HG03442 (cell line): ENCODE measurements at regions not wholly inside any gene's neighbourhood (a gene's known extent, or its start where the extent isn't known, plus 50 kb on each side); places are given as distances from the start of the nearest gene placed in this dataset.
"Not testable (repeated sequence)": the region's sequence is repeated elsewhere in the genome, so short reads cannot be mapped to it uniquely, and the experiment has no call there.

Experiments
- ATAC-seq: cut with Tn5 transposase; IDR thresholded peaks from one replicate; pipeline ENCODE4 v1.9.1; 2021; ENCODE audit warnings: mild to moderate bottlenecking, moderate library complexity; ENCODE audit not compliant: unreplicated experiment

- ATAC-seq, result no peak
These were observed 675.6 kb downstream of the BRINP1 start for GRCh38 chr9:118693645-118694044.

GRCh38 chr9:118695249-118695648 is 674.0 kb downstream of the BRINP1 start:
- ATAC-seq, result not testable (repeated sequence)

- no peak for ATAC-seq
These were observed 667.2 kb downstream of the BRINP1 start for GRCh38 chr9:118701985-118702384.

GRCh38 chr9:118711843-118712242 is 657.4 kb downstream of the BRINP1 start:
- no peak for ATAC-seq

- no peak for ATAC-seq
These were observed 648.0 kb downstream of the BRINP1 start for GRCh38 chr9:118721276-118721675.

- ATAC-seq, result no peak
These were observed 647.3 kb downstream of the BRINP1 start for GRCh38 chr9:118721923-118722322.

GRCh38 chr9:118729981-118730380 is 639.3 kb downstream of the BRINP1 start:
- ATAC-seq, result no peak

- ATAC-seq, result no peak
These were observed 636.2 kb downstream of the BRINP1 start for GRCh38 chr9:118732998-118733397.

- ATAC-seq, result no peak
These were observed 634.5 kb downstream of the BRINP1 start for GRCh38 chr9:118734696-118735095.

- no peak for ATAC-seq
These were observed 632.8 kb downstream of the BRINP1 start for GRCh38 chr9:118736406-118736805.

GRCh38 chr9:118751077-118751847 is 618.0 kb downstream of the BRINP1 start:
- no peak for ATAC-seq

GRCh38 chr9:118751848-118752223 is 617.4 kb downstream of the BRINP1 start:
- ATAC-seq, result no peak

GRCh38 chr9:118761016-118761790 is 608.0 kb downstream of the BRINP1 start:
- no peak for ATAC-seq

- no peak for ATAC-seq
These were observed 601.7 kb downstream of the BRINP1 start for GRCh38 chr9:118767571-118767970.

- no peak for ATAC-seq
These were observed 586.3 kb downstream of the BRINP1 start for GRCh38 chr9:118782790-118783463.

- ATAC-seq, result no peak
These were observed 585.2 kb downstream of the BRINP1 start for GRCh38 chr9:118784033-118784432.

GRCh38 chr9:118785456-118785855 is 583.8 kb downstream of the BRINP1 start:
- ATAC-seq, result no peak

- no peak for ATAC-seq
These were observed 582.4 kb downstream of the BRINP1 start for GRCh38 chr9:118786877-118787276.

- no peak for ATAC-seq
These were observed 560.0 kb downstream of the BRINP1 start for GRCh38 chr9:118809160-118809625.

- ATAC-seq, result no peak
These were observed 539.9 kb downstream of the BRINP1 start for GRCh38 chr9:118829334-118829733.

GRCh38 chr9:118832371-118832770 is 536.9 kb downstream of the BRINP1 start:
- no peak for ATAC-seq

GRCh38 chr9:118836891-118837290 is 532.3 kb downstream of the BRINP1 start:
- ATAC-seq, result no peak
